Adrenal gland (tissue), 5 donors: ENCODE measurements at regions not wholly inside any gene's neighbourhood (a gene's known extent, or its start where the extent isn't known, plus 50 kb on each side); places are given as distances from the start of the nearest gene placed in this dataset.

Experiments
- POLR2A ChIP-seq, 2 donors: fragments of 450-650 bp; IDR thresholded peaks; one replicate each; pipeline ENCODE4 v1.6.1; 2017; ENCODE audit warnings: antibody characterized with exemption in 2 of 2, mild to moderate bottlenecking in 2 of 2, moderate library complexity in 1 of 2
- TF ChIP-seq, protein P1 (sequence below), 6 experiments: fragments of 450-650 bp in 4 of 6; fragments of 200-600 bp in 2 of 6; sonication (generic) in 1 of 6; IDR thresholded peaks; 1 replicate in 5 of 6; 2 replicates in 1 of 6; pipeline versions ENCODE4 v1.5.1 to v1.8.0; 2016 to 2021; ENCODE audit warnings: antibody characterized with exemption in 6 of 6, mild to moderate bottlenecking in 2 of 6, moderate library complexity in 1 of 6
- donor health status: DM: no; HTN: no; CAD: no.

DNA sequence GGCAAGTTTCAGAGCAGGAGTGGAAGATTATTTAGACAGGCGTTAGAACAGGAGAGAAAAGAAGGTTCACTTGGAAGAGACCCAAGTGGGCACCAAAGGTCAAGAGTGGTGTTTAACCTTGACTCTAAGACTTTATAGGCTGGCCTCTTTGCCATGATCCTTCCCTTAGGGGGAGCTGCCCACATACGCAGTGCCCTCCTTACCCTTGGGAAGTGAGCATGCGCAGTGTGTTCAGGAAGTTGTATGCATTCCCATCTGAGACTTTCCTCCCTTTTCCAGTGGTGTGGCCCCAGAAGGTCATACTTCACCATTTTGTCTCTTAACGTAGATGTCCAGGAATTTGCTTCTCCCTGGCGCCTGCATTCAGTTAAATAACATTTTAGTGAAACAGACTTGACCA is 95.8 kb downstream of the CXCL12 start:
- TF ChIP-seq, protein P1, sequence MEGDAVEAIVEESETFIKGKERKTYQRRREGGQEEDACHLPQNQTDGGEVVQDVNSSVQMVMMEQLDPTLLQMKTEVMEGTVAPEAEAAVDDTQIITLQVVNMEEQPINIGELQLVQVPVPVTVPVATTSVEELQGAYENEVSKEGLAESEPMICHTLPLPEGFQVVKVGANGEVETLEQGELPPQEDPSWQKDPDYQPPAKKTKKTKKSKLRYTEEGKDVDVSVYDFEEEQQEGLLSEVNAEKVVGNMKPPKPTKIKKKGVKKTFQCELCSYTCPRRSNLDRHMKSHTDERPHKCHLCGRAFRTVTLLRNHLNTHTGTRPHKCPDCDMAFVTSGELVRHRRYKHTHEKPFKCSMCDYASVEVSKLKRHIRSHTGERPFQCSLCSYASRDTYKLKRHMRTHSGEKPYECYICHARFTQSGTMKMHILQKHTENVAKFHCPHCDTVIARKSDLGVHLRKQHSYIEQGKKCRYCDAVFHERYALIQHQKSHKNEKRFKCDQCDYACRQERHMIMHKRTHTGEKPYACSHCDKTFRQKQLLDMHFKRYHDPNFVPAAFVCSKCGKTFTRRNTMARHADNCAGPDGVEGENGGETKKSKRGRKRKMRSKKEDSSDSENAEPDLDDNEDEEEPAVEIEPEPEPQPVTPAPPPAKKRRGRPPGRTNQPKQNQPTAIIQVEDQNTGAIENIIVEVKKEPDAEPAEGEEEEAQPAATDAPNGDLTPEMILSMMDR (IDR thresholded peaks at IDR 0.05), result no peak
- no peak for TF ChIP-seq POLR2A (IDR thresholded peaks at IDR 0.05)
